IMR-90 (cell line): ENCODE measurements at regions not wholly inside any gene's neighbourhood (a gene's known extent, or its start where the extent isn't known, plus 50 kb on each side); places are given as distances from the start of the nearest gene placed in this dataset.

Experiments used
- ATAC-seq: fragments of 200-7000 bp; cut with Tn5 transposase; 2 replicates; pipeline ENCODE4 v1.9.1; 2020; ENCODE audit warnings: low read depth, mild to moderate bottlenecking, moderate library complexity
- BruUV-seq: library from RNA; stranded (reverse); fragments of 400-500 nt; replicated peaks from 2 replicates; lab custom pipeline; 2021; lab: Mats Ljungman, UMichigan
- CTCF ChIA-PET: fragments of 300-600 bp; formaldehyde crosslinking; extraction: SDS; loops from one replicate; lab custom pipeline; 2021; ENCODE audit warnings: antibody characterized with exemption; lab: Yijun Ruan, JAX
- POLR2A ChIA-PET: fragments of 300-600 bp; sonication (Branson Sonifier 250); formaldehyde crosslinking; loops from one replicate; lab custom pipeline; 2022; ENCODE audit warnings: antibody characterized with exemption; ENCODE audit not compliant: unreplicated experiment; lab: Charles Lee
- DNase-seq: peaks from one replicate; pipeline ENCODE4 v3.0.0; 2013
- H2AFZ ChIP-seq: replicated peaks from 2 replicates; pipeline ENCODE3; 2013; ENCODE audit warnings: low read length, mild to moderate bottlenecking; ENCODE audit not compliant: poor library complexity
- H2AK5ac ChIP-seq: 2 replicates; pipeline ENCODE4 v1.6.1; 2013; ENCODE audit warnings: low read depth, low read length, inconsistent platforms
- H2AK9ac ChIP-seq: replicated peaks from 2 replicates; pipeline ENCODE3; 2013; ENCODE audit warnings: mild to moderate bottlenecking, low read depth, low read length, moderate library complexity; ENCODE audit not compliant: poor library complexity
- H2BK120ac ChIP-seq: 2 replicates; pipeline ENCODE4 v1.6.1; 2013; ENCODE audit warnings: low read depth, low read length, inconsistent platforms
- H2BK15ac ChIP-seq: 3 replicates; pipeline ENCODE4 v1.6.1; 2013; ENCODE audit warnings: low read depth, low read length, inconsistent platforms
- H2BK20ac ChIP-seq: 2 replicates; pipeline ENCODE4 v1.6.1; 2013; ENCODE audit warnings: low read depth, mild to moderate bottlenecking, inconsistent platforms, low read length, moderate library complexity
- H2BK5ac ChIP-seq: 2 replicates; pipeline ENCODE4 v1.6.1; 2013; ENCODE audit warnings: mild to moderate bottlenecking, low read depth, low read length, inconsistent platforms; ENCODE audit not compliant: poor library complexity, severe bottlenecking
- H3K14ac ChIP-seq: replicated peaks from 2 replicates; pipeline ENCODE4 v1.6.1; 2013; ENCODE audit warnings: low read depth, low read length, inconsistent platforms
- H3K18ac ChIP-seq: 2 replicates; pipeline ENCODE4 v1.6.1; 2013; ENCODE audit warnings: low read depth, low read length, control low read depth
- H3K23ac ChIP-seq: 2 replicates; pipeline ENCODE4 v1.6.1; 2013; ENCODE audit warnings: low read depth, low read length, inconsistent platforms
- H3K27ac ChIP-seq: 2 replicates; pipeline ENCODE4 v1.5.1; 2013; ENCODE audit warnings: mild to moderate bottlenecking, control low read depth, low read length; ENCODE audit not compliant: insufficient read depth
- H3K27me3 ChIP-seq: 2 replicates; pipeline ENCODE4 v1.6.1; 2013; ENCODE audit warnings: low read length; ENCODE audit not compliant: control insufficient read depth, insufficient read depth
- H3K36me3 ChIP-seq: 2 replicates; pipeline ENCODE4 v1.6.1; 2013; ENCODE audit warnings: low read length, mixed read lengths; ENCODE audit not compliant: control insufficient read depth, insufficient read depth
- H3K4ac ChIP-seq: 2 replicates; pipeline ENCODE4 v1.6.1; 2013; ENCODE audit warnings: low read depth, low read length, inconsistent platforms
- H3K4me1 ChIP-seq: 2 replicates; pipeline ENCODE4 v1.6.1; 2013; ENCODE audit warnings: low read length, mixed read lengths; ENCODE audit not compliant: control insufficient read depth, insufficient read depth
- H3K4me2 ChIP-seq: 2 replicates; pipeline ENCODE4 v1.6.1; 2013; ENCODE audit warnings: low read depth, mild to moderate bottlenecking, control low read depth, low read length, moderate library complexity
- H3K4me3 ChIP-seq: 2 replicates; pipeline ENCODE4 v1.5.1; 2013; ENCODE audit warnings: low read depth, mild to moderate bottlenecking, control low read depth, low read length, moderate library complexity; ENCODE audit not compliant: insufficient read depth
- H3K56ac ChIP-seq: 2 replicates; pipeline ENCODE4 v1.6.1; 2013; ENCODE audit warnings: low read length, inconsistent platforms; ENCODE audit not compliant: insufficient read depth; ENCODE audit errors: extremely low read depth
- H3K79me1 ChIP-seq, 2 experiments: 2 replicates each; pipeline ENCODE4 v1.6.1; 2013; ENCODE audit warnings: low read length in 2 of 2, inconsistent platforms in 1 of 2, low read depth in 1 of 2
- H3K9ac ChIP-seq: 2 replicates; pipeline ENCODE4 v1.6.1; 2013; ENCODE audit warnings: low read depth, low read length, control low read depth
- H3K9me1 ChIP-seq: 2 replicates; pipeline ENCODE4 v1.6.1; 2013; ENCODE audit warnings: low read length, inconsistent platforms; ENCODE audit not compliant: insufficient read depth
- H3K9me3 ChIP-seq: 2 replicates; pipeline ENCODE4 v1.6.1; 2013; ENCODE audit warnings: low read length; ENCODE audit not compliant: control insufficient read depth, insufficient read depth
- H4K20me1 ChIP-seq: 2 replicates; pipeline ENCODE4 v1.6.1; 2013; ENCODE audit warnings: low read length, inconsistent platforms; ENCODE audit not compliant: insufficient read depth
- H4K5ac ChIP-seq: 2 replicates; pipeline ENCODE4 v1.6.1; 2013; ENCODE audit warnings: mild to moderate bottlenecking, low read depth, low read length, control low read depth
- H4K8ac ChIP-seq, 2 experiments: 2 replicates each; pipeline ENCODE4 v1.6.1; 2013; ENCODE audit warnings: low read depth in 2 of 2, low read length in 2 of 2, control low read depth in 1 of 2, inconsistent platforms in 1 of 2
- H4K91ac ChIP-seq: 2 replicates; pipeline ENCODE4 v1.6.1; 2013; ENCODE audit warnings: low read depth, low read length, inconsistent platforms; ENCODE audit not compliant: insufficient read depth
- BHLHE40 ChIP-seq: fragments of 150-350 bp; IDR thresholded peaks from 2 replicates; pipeline ENCODE4 v1.6.1; 2016; ENCODE audit warnings: mild to moderate bottlenecking, low read depth, low read length
- CEBPB ChIP-seq: IDR thresholded peaks from 2 replicates; pipeline ENCODE4 v1.6.1; 2012; ENCODE audit warnings: low read depth, low read length, improper control_type of control experiment
- CHD1 ChIP-seq: IDR thresholded peaks from 2 replicates; pipeline ENCODE4 v1.6.1; 2012; ENCODE audit warnings: low read depth, low read length, improper control_type of control experiment
- CTCF ChIP-seq: conservative IDR thresholded peaks from 2 replicates; pipeline ENCODE4 v1.5.1; 2012; ENCODE audit warnings: mild to moderate bottlenecking, low read depth, low read length, improper control_type of control experiment
- ELK1 ChIP-seq: fragments of 150-350 bp; IDR thresholded peaks from 2 replicates; pipeline ENCODE4 v1.6.1; 2016; ENCODE audit warnings: low read depth, mild to moderate bottlenecking, low read length, moderate library complexity, borderline replicate concordance
- FOS ChIP-seq: fragments of 150-350 bp; IDR thresholded peaks from 2 replicates; pipeline ENCODE4 v1.6.1; 2016; ENCODE audit warnings: low read depth, low read length
- MAFK ChIP-seq: IDR thresholded peaks from 2 replicates; pipeline ENCODE4 v1.6.1; 2012; ENCODE audit warnings: low read depth, low read length, improper control_type of control experiment
- MAZ ChIP-seq: IDR thresholded peaks from 2 replicates; pipeline ENCODE4 v1.6.1; 2012; ENCODE audit warnings: low read depth, mild to moderate bottlenecking, low read length, improper control_type of control experiment, moderate library complexity, borderline replicate concordance
- POLR2A ChIP-seq: IDR thresholded peaks from 2 replicates; pipeline ENCODE4 v1.6.1; 2012; ENCODE audit warnings: mild to moderate bottlenecking, low read depth, low read length
- SMC3 ChIP-seq: fragments of 150-350 bp; IDR thresholded peaks from 2 replicates; pipeline ENCODE4 v1.6.1; 2016; ENCODE audit warnings: low read depth, mild to moderate bottlenecking, antibody characterized with exemption, low read length, moderate library complexity
- WGBS, 2 experiments: methylation state at CpG; one replicate each; pipeline versions ENCODE4 v1.1.5 to v1.1.7; 2013; ENCODE audit warnings: missing lambda C conversion rate in 2 of 2; ENCODE audit not compliant: insufficient read length in 1 of 2; ENCODE audit errors: extremely low coverage in 2 of 2; 5-methylcytosine and 5-hydroxymethylcytosine counted together
- dilution Hi-C: fragments of 300-500 bp; cut with HindIII; formaldehyde crosslinking; loops from one replicate; pipeline ENCODE4 v1.14.3; 2018; ENCODE audit warnings: low sequenced_read_pairs; ENCODE audit not compliant: unreplicated experiment
- in situ Hi-C: fragments of 300-500 bp; cut with MboI; formaldehyde crosslinking; loops from 3 replicates; pipeline ENCODE4 v1.14.3; 2019; ENCODE audit warnings: low sequenced_read_pairs, inconsistent platforms, mixed read lengths
- intact Hi-C: fragments of 100-400 bp; cut with micrococcal nuclease; formaldehyde crosslinking; loops from 2 replicates; pipeline ENCODE4 v1.10.0; 2022
- TF ChIP-seq, protein P1 (sequence below): fragments of 150-350 bp; IDR thresholded peaks from 2 replicates; pipeline ENCODE4 v1.6.1; 2017; ENCODE audit warnings: mild to moderate bottlenecking, antibody characterized with exemption, low read length, low read depth

DNA sequence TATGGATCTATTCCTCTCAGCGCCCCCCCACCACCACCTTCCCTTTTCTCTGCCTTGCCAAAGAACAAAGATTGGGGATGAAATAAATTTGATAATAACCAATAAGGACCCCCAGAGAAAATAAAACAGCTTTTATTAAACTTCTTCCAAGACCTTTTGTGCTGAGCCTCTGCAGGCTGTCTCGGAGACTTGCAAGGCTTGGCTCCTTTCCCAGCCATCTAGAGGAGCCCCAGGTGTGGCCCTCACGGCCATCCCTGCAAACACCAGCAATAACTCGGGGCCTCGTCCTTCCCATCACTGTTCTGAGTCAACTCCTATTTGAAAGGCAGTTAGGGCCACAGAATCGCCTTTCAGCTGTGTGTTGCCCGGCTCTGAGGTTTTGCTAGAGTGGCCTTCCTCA lies 51.2 kb upstream of the LMO1 start:
- Histone ChIP-seq H3K79me1 (no peaks in the 10 kb centered on the region), H2AK5ac (no peak overlapping the region), H3K9me1 (no peaks in the 10 kb centered on the region), H2BK5ac (no peak overlapping the region), H3K4me3 (no peak overlapping the region), H3K56ac (no peak overlapping the region), H3K23ac (no peak overlapping the region), H2AFZ (no peak overlapping the region), H3K36me3 (no peaks in the 10 kb centered on the region), H3K4ac (no peak overlapping the region), H3K9ac (no peak overlapping the region), H3K18ac (no peak overlapping the region), H4K91ac (no peak overlapping the region), H3K9me3 (no peaks in the 10 kb centered on the region), H3K14ac (no peak overlapping the region), H2BK15ac (no peak overlapping the region), H3K4me1 (no peaks in the 10 kb centered on the region), H2AK9ac (no peak overlapping the region), H2BK20ac (no peak overlapping the region), H4K20me1 (no peaks in the 10 kb centered on the region), H3K27me3 (peaks cover 37% of the 10 kb centered on the region), H2BK120ac (no peak overlapping the region), H3K4me2 (no peak overlapping the region), H4K5ac (no peak overlapping the region), H3K27ac (no peak overlapping the region), H4K8ac (no peak overlapping the region)
- TF ChIP-seq CTCF (no peak), SMC3 (no peak), POLR2A (no peak), BHLHE40 (no peak), CHD1 (no peak), CEBPB (no peak), ELK1 (no peak), MAFK (no peak), FOS (no peak), MAZ (no peak)
- TF ChIP-seq, protein P1, sequence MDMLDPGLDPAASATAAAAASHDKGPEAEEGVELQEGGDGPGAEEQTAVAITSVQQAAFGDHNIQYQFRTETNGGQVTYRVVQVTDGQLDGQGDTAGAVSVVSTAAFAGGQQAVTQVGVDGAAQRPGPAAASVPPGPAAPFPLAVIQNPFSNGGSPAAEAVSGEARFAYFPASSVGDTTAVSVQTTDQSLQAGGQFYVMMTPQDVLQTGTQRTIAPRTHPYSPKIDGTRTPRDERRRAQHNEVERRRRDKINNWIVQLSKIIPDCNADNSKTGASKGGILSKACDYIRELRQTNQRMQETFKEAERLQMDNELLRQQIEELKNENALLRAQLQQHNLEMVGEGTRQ = no peak
- intact Hi-C loops (no loop called here), dilution Hi-C loops (no loop called here), in situ Hi-C loops (no loop called here)
- CTCF ChIA-PET = no interaction called here
- 53% methylated on average over 4 of the region's 7 CpGs; no CpG with 5 or more reads in 1 of the 2 experiments for WGBS, 2 experiments
- no peak for ATAC-seq
- DNase-seq = no peak
- POLR2A ChIA-PET = no interaction called here
- BruUV-seq = no TSS peak
